B cell (primary cell): ENCODE measurements at regions not wholly inside any gene's neighbourhood (a gene's known extent, or its start where the extent isn't known, plus 50 kb on each side); places are given as distances from the start of the nearest gene placed in this dataset.

Experiments used
- ATAC-seq: fragments of 200-7000 bp; cut with Tn5 transposase; one replicate; pipeline ENCODE4 v1.10.0; 2021; ENCODE audit warnings: low read depth, mild to moderate bottlenecking, moderate number of reproducible peaks, moderate library complexity
- CTCF ChIA-PET: fragments of 350-600 bp; sonication (Branson Sonifier 250); formaldehyde crosslinking; loops from one replicate; lab custom pipeline; 2021; ENCODE audit warnings: antibody characterized with exemption, inconsistent platforms; lab: Charles Lee
- POLR2A ChIA-PET: fragments of 350-600 bp; sonication (Branson Sonifier 250); formaldehyde crosslinking; loops from one replicate; lab custom pipeline; 2021; ENCODE audit warnings: antibody characterized with exemption; lab: Charles Lee
- DNase-seq: peaks from one replicate; pipeline ENCODE4 v3.0.0; 2013
- H2AFZ ChIP-seq: 2 replicates; pipeline ENCODE4 v1.6.1; 2012; ENCODE audit warnings: mild to moderate bottlenecking, low read depth, low read length; ENCODE audit not compliant: insufficient read depth, poor library complexity, severe bottlenecking
- H3K27ac ChIP-seq, 2 donors: 1 replicate in 1 of 2; 2 replicates in 1 of 2; pipeline ENCODE4 v1.5.1; 2012 to 2013; ENCODE audit warnings: low read length in 2 of 2, mild to moderate bottlenecking in 2 of 2, moderate library complexity in 1 of 2
- H3K27me3 ChIP-seq, 4 experiments: fragments of 200-600 bp in 1 of 4; sonication (generic) in 1 of 4; replicated peaks in 1 of 4; 1 replicate in 2 of 4; 2 replicates in 2 of 4; pipeline versions ENCODE4 v1.6.1 to v1.7.0; 2013 to 2016; ENCODE audit warnings: low read length in 3 of 4, mild to moderate bottlenecking in 2 of 4, mixed read lengths in 1 of 4, moderate library complexity in 1 of 4; ENCODE audit not compliant: insufficient read depth in 4 of 4, control insufficient read depth in 3 of 4; ENCODE audit errors: control extremely low read depth in 1 of 4
- H3K36me3 ChIP-seq, 2 experiments: replicated peaks in 1 of 2; 1 replicate in 1 of 2; 2 replicates in 1 of 2; pipeline versions ENCODE4 v1.6.1 to v1.7.1; 2013; ENCODE audit warnings: low read length in 1 of 2; ENCODE audit not compliant: insufficient read depth in 2 of 2, control insufficient read depth in 1 of 2; ENCODE audit errors: control extremely low read depth in 1 of 2, extremely low read depth in 1 of 2
- H3K4me1 ChIP-seq, 2 donors: fragments of 200-600 bp in 1 of 2; sonication (generic) in 1 of 2; 1 replicate in 1 of 2; 2 replicates in 1 of 2; pipeline versions ENCODE4 v1.5.1 to v1.6.1; 2013 to 2017; ENCODE audit warnings: low read length in 2 of 2; ENCODE audit not compliant: control insufficient read depth in 2 of 2, insufficient read depth in 2 of 2
- H3K4me2 ChIP-seq: replicated peaks from 2 replicates; pipeline ENCODE3; 2012; ENCODE audit warnings: mild to moderate bottlenecking, low read depth, low read length; ENCODE audit not compliant: poor library complexity, severe bottlenecking
- H3K4me3 ChIP-seq, 5 experiments: fragments of 200-600 bp in 1 of 5; sonication (generic) in 1 of 5; 1 replicate in 3 of 5; 2 replicates in 2 of 5; pipeline versions ENCODE4 v1.5.1 to v1.7.0; 2011 to 2016; ENCODE audit warnings: low read length in 4 of 5, mild to moderate bottlenecking in 4 of 5, low read depth in 2 of 5, control low read depth in 1 of 5, moderate library complexity in 1 of 5; ENCODE audit not compliant: insufficient read depth in 1 of 5; ENCODE audit errors: control extremely low read depth in 1 of 5, extremely low read depth in 1 of 5
- H3K79me2 ChIP-seq: fragments of 200-600 bp; sonication (generic); one replicate; pipeline ENCODE4 v1.6.0; 2016; ENCODE audit warnings: low read length; ENCODE audit not compliant: control insufficient read depth, insufficient read depth
- H3K9ac ChIP-seq: fragments of 200-600 bp; sonication (generic); 2 replicates; pipeline ENCODE4 v1.6.1; 2017; ENCODE audit warnings: mild to moderate bottlenecking, low read length, moderate library complexity
- H3K9me3 ChIP-seq, 3 donors: one replicate each; pipeline versions ENCODE4 v1.6.1 to v1.7.1; 2013; ENCODE audit warnings: low read length in 2 of 3; ENCODE audit not compliant: control insufficient read depth in 2 of 3, insufficient read depth in 1 of 3; ENCODE audit errors: control extremely low read depth in 1 of 3
- H4K20me1 ChIP-seq: 2 replicates; pipeline ENCODE4 v1.6.0; 2012; ENCODE audit warnings: mild to moderate bottlenecking, low read length; ENCODE audit not compliant: insufficient read depth, control insufficient read depth, poor library complexity, severe bottlenecking
- H3K27ac Mint-ChIP-seq: one replicate; pipeline ENCODE4 v1.8.0; 2021; ENCODE audit warnings: mixed read lengths
- H3K27me3 Mint-ChIP-seq: one replicate; pipeline ENCODE4 v1.8.0; 2021; ENCODE audit warnings: mixed read lengths
- H3K4me1 Mint-ChIP-seq: one replicate; pipeline ENCODE4 v1.8.0; 2021; ENCODE audit warnings: mixed read lengths
- H3K4me3 Mint-ChIP-seq: one replicate; pipeline ENCODE4 v1.8.0; 2021; ENCODE audit warnings: mixed read lengths
- H3K9me3 Mint-ChIP-seq: one replicate; pipeline ENCODE4 v1.8.0; 2022; ENCODE audit warnings: mixed read lengths; ENCODE audit not compliant: insufficient read depth
- CTCF ChIP-seq: fragments of 200-600 bp; IDR thresholded peaks from one replicate; pipeline ENCODE4 v1.8.0; 2022; ENCODE audit warnings: antibody characterized with exemption, mild to moderate bottlenecking
- EZH2 ChIP-seq: IDR thresholded peaks from 2 replicates; pipeline ENCODE4 v1.6.1; 2012; ENCODE audit warnings: borderline replicate concordance, low read depth, mild to moderate bottlenecking, moderate library complexity, low read length; ENCODE audit not compliant: insufficient read depth, poor library complexity, severe bottlenecking
- WGBS: methylation state at CpG from one replicate; pipeline ENCODE4 v1.1.5; 2013; ENCODE audit warnings: missing lambda C conversion rate; ENCODE audit not compliant: insufficient coverage; 5-methylcytosine and 5-hydroxymethylcytosine counted together
- intact Hi-C: fragments of 100-400 bp; cut with micrococcal nuclease; formaldehyde crosslinking; loops from one replicate; pipeline ENCODE4 v1.10.0; 2022

- Histone ChIP-seq H3K36me3 (no peaks in the 10 kb centered on the region), H3K79me2 (no peaks in the 10 kb centered on the region), H3K4me2 (no peak overlapping the region), H3K27ac (no peak overlapping the region), H3K9ac (no peak overlapping the region), H3K9me3 (no peaks in the 10 kb centered on the region), H4K20me1 (no peaks in the 10 kb centered on the region), H3K4me1 (peaks cover 19 to 47% of the 10 kb centered on the region in 2 donors), H2AFZ (no peak overlapping the region), H3K27me3 (no peaks in the 10 kb centered on the region), H3K4me3 (no peak overlapping the region)
- Mint-ChIP-seq H3K4me3 (no peak overlapping the region), H3K27me3 (peaks cover 3% of the 10 kb centered on the region), H3K4me1 (peaks cover 53% of the 10 kb centered on the region), H3K27ac (peak overlapping the region; percentile 10), H3K9me3 (no peaks in the 10 kb centered on the region)
- ChIA-PET POLR2A (no interaction called here), CTCF (no interaction called here)
- no peak for ATAC-seq
- DNase-seq: no peak
- TF ChIP-seq EZH2 (no peak), CTCF (no peak)
- intact Hi-C loops: no loop called here
Measured at GRCh38 chr18:47683774-47684173, 246.7 kb downstream of the SMAD2 start.

- Mint-ChIP-seq H3K27ac (peak overlapping the region; percentile 75), H3K9me3 (no peaks in the 10 kb centered on the region), H3K27me3 (peaks cover 3% of the 10 kb centered on the region), H3K4me1 (peaks cover 61% of the 10 kb centered on the region), H3K4me3 (no peak overlapping the region)
- DNase-seq (no peak), ATAC-seq (no peak)
- ChIA-PET POLR2A (no interaction called here), CTCF (interaction anchor here (1.5 kb wide), 1 partner anchor 66 kb away, joined by 4 read pairs; no protein-coding TSS in a partner anchor)
- no peak overlapping the region for H3K9ac ChIP-seq
- no peak overlapping the region for H2AFZ ChIP-seq
- intact Hi-C loops: no loop called here
- no peaks in the 10 kb centered on the region for H3K36me3 ChIP-seq
- H3K27ac ChIP-seq: peak overlapping the region; percentile 54 to 66
- no peaks in the 10 kb centered on the region for H3K27me3 ChIP-seq
- WGBS: no CpG with 5 or more reads among the region's 3 CpGs
- H3K9me3 ChIP-seq: no peaks in the 10 kb centered on the region
- H3K4me2 ChIP-seq: no peak overlapping the region
- no peak for TF ChIP-seq EZH2
- TF ChIP-seq CTCF: no peak
- H4K20me1 ChIP-seq: no peaks in the 10 kb centered on the region
- H3K4me3 ChIP-seq: no peak overlapping the region
- H3K4me1 ChIP-seq: peaks cover 25 to 56% of the 10 kb centered on the region in 2 donors
- no peaks in the 10 kb centered on the region for H3K79me2 ChIP-seq
Measured at GRCh38 chr18:47682876-47683275, 247.6 kb downstream of the SMAD2 start.
